CD14-positive monocyte (primary cell): ENCODE measurements at regions not wholly inside any gene's neighbourhood (a gene's known extent, or its start where the extent isn't known, plus 50 kb on each side); places are given as distances from the start of the nearest gene placed in this dataset.

ENCODE experiments used
- DNase-seq, 3 donors: peaks; one replicate each; pipeline ENCODE4 v3.0.0-alpha.2; 2011 to 2022
- H2AFZ ChIP-seq: 2 replicates; pipeline ENCODE4 v1.6.0; 2012; ENCODE audit warnings: mild to moderate bottlenecking, low read depth, low read length, inconsistent platforms; ENCODE audit not compliant: insufficient read depth, poor library complexity, severe bottlenecking
- H3K27ac ChIP-seq, 2 donors: 1 replicate in 1 of 2; 2 replicates in 1 of 2; pipeline ENCODE4 v1.5.1; 2012 to 2013; ENCODE audit warnings: low read length in 2 of 2, control low read depth in 1 of 2, inconsistent platforms in 1 of 2, low read depth in 1 of 2, mild to moderate bottlenecking in 1 of 2
- H3K27me3 ChIP-seq, 2 donors: one replicate each; pipeline versions ENCODE4 v1.6.0 to v1.6.1; 2011 to 2013; ENCODE audit warnings: low read length in 2 of 2; ENCODE audit not compliant: control insufficient read depth in 2 of 2, insufficient read depth in 2 of 2
- H3K36me3 ChIP-seq, 2 donors: replicated peaks in 1 of 2; 1 replicate in 1 of 2; 2 replicates in 1 of 2; pipeline versions ENCODE4 v1.5.1 to v1.6.1; 2012 to 2013; ENCODE audit warnings: low read length in 2 of 2, control low read depth in 1 of 2, inconsistent platforms in 1 of 2, mild to moderate bottlenecking in 1 of 2; ENCODE audit not compliant: insufficient read depth in 2 of 2, control insufficient read depth in 1 of 2
- H3K4me1 ChIP-seq, 2 donors: 1 replicate in 1 of 2; 2 replicates in 1 of 2; pipeline versions ENCODE4 v1.5.1 to v1.6.1; 2012 to 2013; ENCODE audit warnings: low read length in 2 of 2, control low read depth in 1 of 2, inconsistent platforms in 1 of 2, mild to moderate bottlenecking in 1 of 2, moderate library complexity in 1 of 2; ENCODE audit not compliant: insufficient read depth in 2 of 2, control insufficient read depth in 1 of 2
- H3K4me2 ChIP-seq: replicated peaks from 2 replicates; pipeline ENCODE3; 2012; ENCODE audit warnings: low read length, moderate library complexity, mild to moderate bottlenecking; ENCODE audit not compliant: poor library complexity, severe bottlenecking; ENCODE audit errors: extremely low read depth
- H3K4me3 ChIP-seq, 3 experiments: fragments of 200-600 bp in 1 of 3; sonication (generic) in 1 of 3; replicated peaks in 1 of 3; 1 replicate in 2 of 3; 2 replicates in 1 of 3; pipeline ENCODE4 v1.5.1; 2011 to 2013; ENCODE audit warnings: low read length in 3 of 3, mild to moderate bottlenecking in 3 of 3, control low read depth in 2 of 3, low read depth in 2 of 3, inconsistent platforms in 1 of 3, moderate library complexity in 1 of 3
- H3K79me2 ChIP-seq: 2 replicates; pipeline ENCODE4 v1.6.0; 2012; ENCODE audit warnings: mild to moderate bottlenecking, control low read depth, inconsistent platforms, low read length, moderate library complexity; ENCODE audit not compliant: insufficient read depth
- H3K9ac ChIP-seq: 2 replicates; pipeline ENCODE4 v1.6.0; 2017; ENCODE audit warnings: low read length, mild to moderate bottlenecking; ENCODE audit not compliant: insufficient read depth, poor library complexity, severe bottlenecking
- H3K9me3 ChIP-seq, 2 donors: replicated peaks in 1 of 2; 1 replicate in 1 of 2; 2 replicates in 1 of 2; pipeline versions ENCODE4 v1.5.1 to v1.6.1; 2012 to 2013; ENCODE audit warnings: low read length in 2 of 2, control low read depth in 1 of 2; ENCODE audit not compliant: control insufficient read depth in 1 of 2, insufficient read depth in 1 of 2
- H4K20me1 ChIP-seq: 2 replicates; pipeline ENCODE4 v1.6.0; 2012; ENCODE audit warnings: mild to moderate bottlenecking, low read length, control low read depth, moderate library complexity; ENCODE audit not compliant: insufficient read depth
- H3K27ac Mint-ChIP-seq, 7 donors: one replicate each; pipeline ENCODE4 v1.8.0; 2020; ENCODE audit warnings: mild to moderate bottlenecking in 7 of 7, mixed read lengths in 7 of 7, moderate library complexity in 6 of 7, inconsistent platforms in 2 of 7
- H3K27me3 Mint-ChIP-seq, 3 donors: one replicate each; pipeline ENCODE4 v1.8.0; 2021 to 2022; ENCODE audit warnings: low read depth in 3 of 3, mild to moderate bottlenecking in 3 of 3, mixed read lengths in 3 of 3, moderate library complexity in 3 of 3, inconsistent platforms in 1 of 3
- H3K36me3 Mint-ChIP-seq, 2 donors: one replicate each; pipeline ENCODE4 v1.8.0; 2020; ENCODE audit warnings: mixed read lengths in 2 of 2, inconsistent platforms in 1 of 2, mild to moderate bottlenecking in 1 of 2
- H3K4me1 Mint-ChIP-seq: one replicate; pipeline ENCODE4 v1.8.0; 2020; ENCODE audit warnings: mild to moderate bottlenecking, mixed read lengths
- H3K4me3 Mint-ChIP-seq, 2 donors: one replicate each; pipeline ENCODE4 v1.8.0; 2020; ENCODE audit warnings: mild to moderate bottlenecking in 2 of 2, mixed read lengths in 2 of 2, moderate library complexity in 1 of 2
- H3K9me3 Mint-ChIP-seq, 7 donors: one replicate each; pipeline ENCODE4 v1.8.0; 2020 to 2022; ENCODE audit warnings: mixed read lengths in 7 of 7, mild to moderate bottlenecking in 6 of 7, moderate library complexity in 6 of 7, inconsistent platforms in 2 of 7
- WGBS: methylation state at CpG from one replicate; pipeline ENCODE4 v1.1.5; 2013; ENCODE audit warnings: missing lambda C conversion rate; ENCODE audit not compliant: insufficient coverage; 5-methylcytosine and 5-hydroxymethylcytosine counted together
- intact Hi-C, 2 donors: fragments of 100-400 bp; cut with micrococcal nuclease; formaldehyde crosslinking; loops; one replicate each; pipeline versions ENCODE4 v1.15.0 to v1.15.1; 2023
- TF ChIP-seq, protein P1 (sequence below): fragments of 200-600 bp; IDR thresholded peaks from one replicate; pipeline ENCODE4 v1.8.0; 2022; ENCODE audit warnings: antibody characterized with exemption, mild to moderate bottlenecking

DNA sequence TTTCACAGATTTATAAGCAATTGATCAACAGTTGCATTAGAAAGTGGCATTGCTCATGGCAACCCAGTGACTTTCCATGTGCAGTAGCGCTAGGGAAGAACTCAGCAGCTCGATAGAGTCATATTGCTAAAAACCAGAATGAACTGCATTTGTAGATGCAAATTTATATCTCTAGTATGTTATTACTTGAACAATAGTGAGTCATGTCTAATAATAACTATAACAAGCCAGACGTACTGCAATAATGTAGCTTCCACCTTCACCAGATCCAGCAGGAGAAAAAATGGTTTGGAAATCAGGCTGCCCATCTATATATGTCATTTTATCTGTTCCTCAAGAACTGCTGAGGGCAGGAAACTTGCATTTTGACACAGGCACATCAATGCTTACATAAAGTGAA lies 66.5 kb upstream of the FIGN start:
- Histone ChIP-seq H4K20me1 (no peaks in the 10 kb centered on the region), H3K36me3 (no peaks in the 10 kb centered on the region), H2AFZ (no peak overlapping the region), H3K9me3 (no peaks in the 10 kb centered on the region), H3K27ac (no peak overlapping the region), H3K4me2 (no peak overlapping the region), H3K4me3 (no peak overlapping the region), H3K9ac (no peak overlapping the region), H3K79me2 (no peaks in the 10 kb centered on the region), H3K4me1 (no peaks in the 10 kb centered on the region), H3K27me3 (no peaks in the 10 kb centered on the region)
- H3K27me3 Mint-ChIP-seq = peaks cover 0 to 2% (median 0%) of the 10 kb centered on the region in 3 donors
- 100% methylated on average over 1 of the region's 3 CpGs for WGBS
- intact Hi-C loops = no loop called here
- peaks cover 0 to 2% (median 0%) of the 10 kb centered on the region in 7 donors for H3K9me3 Mint-ChIP-seq
- DNase-seq = no peak
- H3K27ac Mint-ChIP-seq = no peak overlapping the region
- TF ChIP-seq, protein P1, sequence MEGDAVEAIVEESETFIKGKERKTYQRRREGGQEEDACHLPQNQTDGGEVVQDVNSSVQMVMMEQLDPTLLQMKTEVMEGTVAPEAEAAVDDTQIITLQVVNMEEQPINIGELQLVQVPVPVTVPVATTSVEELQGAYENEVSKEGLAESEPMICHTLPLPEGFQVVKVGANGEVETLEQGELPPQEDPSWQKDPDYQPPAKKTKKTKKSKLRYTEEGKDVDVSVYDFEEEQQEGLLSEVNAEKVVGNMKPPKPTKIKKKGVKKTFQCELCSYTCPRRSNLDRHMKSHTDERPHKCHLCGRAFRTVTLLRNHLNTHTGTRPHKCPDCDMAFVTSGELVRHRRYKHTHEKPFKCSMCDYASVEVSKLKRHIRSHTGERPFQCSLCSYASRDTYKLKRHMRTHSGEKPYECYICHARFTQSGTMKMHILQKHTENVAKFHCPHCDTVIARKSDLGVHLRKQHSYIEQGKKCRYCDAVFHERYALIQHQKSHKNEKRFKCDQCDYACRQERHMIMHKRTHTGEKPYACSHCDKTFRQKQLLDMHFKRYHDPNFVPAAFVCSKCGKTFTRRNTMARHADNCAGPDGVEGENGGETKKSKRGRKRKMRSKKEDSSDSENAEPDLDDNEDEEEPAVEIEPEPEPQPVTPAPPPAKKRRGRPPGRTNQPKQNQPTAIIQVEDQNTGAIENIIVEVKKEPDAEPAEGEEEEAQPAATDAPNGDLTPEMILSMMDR = no peak
- no peak overlapping the region for H3K4me3 Mint-ChIP-seq
- no peaks in the 10 kb centered on the region for H3K36me3 Mint-ChIP-seq
- H3K4me1 Mint-ChIP-seq = no peaks in the 10 kb centered on the region

DNA sequence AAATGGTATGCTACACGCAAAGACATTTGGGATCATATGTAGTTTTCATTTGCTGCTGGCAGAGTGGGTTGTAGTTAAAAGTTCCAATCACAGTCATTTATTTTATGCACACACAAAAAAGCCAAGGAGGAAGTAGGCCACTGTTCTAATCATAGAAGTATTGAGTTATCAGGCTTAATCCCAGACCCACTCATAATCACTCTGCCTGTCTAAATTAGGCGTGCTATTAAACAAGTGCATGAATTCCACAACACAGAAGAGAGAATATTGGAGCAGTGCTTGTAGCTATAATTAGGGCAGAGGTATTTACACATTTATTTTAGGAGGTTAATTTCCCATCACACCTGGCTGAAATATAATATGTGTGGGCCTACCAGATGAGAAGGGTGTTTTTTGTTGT lies 65.7 kb upstream of the FIGN start:
- Mint-ChIP-seq H3K36me3 (no peaks in the 10 kb centered on the region), H3K9me3 (peaks cover 0 to 2% (median 0%) of the 10 kb centered on the region in 7 donors), H3K4me1 (no peaks in the 10 kb centered on the region), H3K27me3 (peaks cover 0 to 2% (median 0%) of the 10 kb centered on the region in 3 donors), H3K27ac (no peak overlapping the region), H3K4me3 (no peak overlapping the region)
- no peak overlapping the region for H3K4me2 ChIP-seq
- no peak overlapping the region for H3K27ac ChIP-seq
- H3K27me3 ChIP-seq = no peaks in the 10 kb centered on the region
- no peak overlapping the region for H3K4me3 ChIP-seq
- H3K79me2 ChIP-seq = no peaks in the 10 kb centered on the region
- intact Hi-C loops = no loop called here
- H4K20me1 ChIP-seq = no peaks in the 10 kb centered on the region
- TF ChIP-seq, protein P1 = no peak
- H3K9me3 ChIP-seq = no peaks in the 10 kb centered on the region
- no peaks in the 10 kb centered on the region for H3K36me3 ChIP-seq
- H3K4me1 ChIP-seq = no peaks in the 10 kb centered on the region
- H2AFZ ChIP-seq = no peak overlapping the region
- no CpG with 5 or more reads among the region's 2 CpGs for WGBS
- DNase-seq = no peak
- H3K9ac ChIP-seq = no peak overlapping the region
